Activated CD4-positive, alpha-beta T cell treated with anti-CD3 and anti-CD28 coated beads for 4 hours (primary cell): ENCODE measurements at regions not wholly inside any gene's neighbourhood (a gene's known extent, or its start where the extent isn't known, plus 50 kb on each side); places are given as distances from the start of the nearest gene placed in this dataset.

Experiments used
- DNase-seq, 2 donors: peaks; one replicate each; pipeline ENCODE4 v3.0.0-alpha.2; 2020

DNA sequence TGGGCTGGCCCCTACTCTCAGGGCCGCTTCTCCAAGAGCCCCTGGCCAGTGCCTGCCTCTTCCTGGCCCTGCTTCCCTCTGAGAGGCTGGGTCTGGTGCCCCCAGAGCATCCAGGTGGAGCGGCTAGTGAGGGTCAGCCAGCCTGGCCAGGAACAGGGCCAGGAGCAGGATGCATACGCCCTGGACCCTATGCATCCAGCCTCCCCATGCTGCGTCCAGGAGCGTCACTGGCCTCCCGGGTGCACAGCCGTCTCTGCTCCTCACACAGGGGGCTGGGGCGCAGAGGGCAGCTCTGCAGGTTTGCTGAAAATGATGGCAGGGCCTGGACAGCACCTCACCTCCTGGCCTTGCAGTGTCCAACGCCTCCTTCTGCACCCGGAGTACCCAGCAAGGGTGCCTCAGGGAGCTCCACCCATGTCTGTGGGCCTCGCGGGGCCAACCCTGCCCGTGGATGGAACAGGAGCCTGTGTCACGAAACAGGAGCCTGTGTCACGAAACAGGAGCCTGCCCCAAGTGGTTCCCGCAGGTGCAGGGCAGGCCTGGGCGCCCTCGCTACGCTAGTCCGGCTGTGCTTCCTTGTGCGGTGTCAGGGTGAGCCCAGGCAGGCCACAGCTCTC is 246.2 kb upstream of the PPP2R2D start:
- DNase-seq, result no peak

DNA sequence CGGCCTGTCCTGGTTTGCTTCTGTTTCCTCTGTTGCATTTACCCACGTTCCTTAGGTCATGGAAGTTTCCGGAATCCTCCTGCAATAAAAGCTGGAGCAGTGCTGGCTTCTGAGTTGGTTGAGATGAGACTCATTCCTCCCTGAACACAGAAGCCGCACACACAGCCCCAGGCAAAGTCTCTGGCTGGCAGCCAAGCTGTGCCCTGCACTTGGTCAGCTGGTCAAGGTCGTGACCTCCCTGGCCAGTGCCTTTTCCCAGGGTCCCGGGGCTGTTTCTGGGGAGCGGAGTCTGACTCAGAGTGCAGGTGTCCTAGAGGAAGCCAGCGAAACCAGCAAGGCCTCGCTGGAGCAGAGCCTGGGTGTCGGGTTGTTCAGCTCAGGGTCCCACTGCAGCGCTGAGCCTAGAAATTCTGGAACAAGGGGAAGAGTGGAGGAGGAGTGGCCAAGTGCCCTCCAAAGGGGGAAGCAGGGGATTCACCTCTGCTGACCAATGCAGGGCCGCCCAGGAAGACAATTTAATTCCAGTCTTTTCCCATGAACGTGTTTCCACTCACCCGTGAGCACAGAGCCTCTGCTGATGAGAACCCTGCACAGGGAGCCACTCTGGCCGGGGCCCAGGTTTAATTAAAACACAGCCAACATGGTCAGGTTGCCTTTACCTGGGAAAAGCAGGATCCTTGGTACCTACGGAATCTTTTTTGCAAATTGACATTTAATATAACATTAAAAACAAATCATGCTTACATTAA is 245.5 kb upstream of the PPP2R2D start:
- DNase-seq, result no peak

DNA sequence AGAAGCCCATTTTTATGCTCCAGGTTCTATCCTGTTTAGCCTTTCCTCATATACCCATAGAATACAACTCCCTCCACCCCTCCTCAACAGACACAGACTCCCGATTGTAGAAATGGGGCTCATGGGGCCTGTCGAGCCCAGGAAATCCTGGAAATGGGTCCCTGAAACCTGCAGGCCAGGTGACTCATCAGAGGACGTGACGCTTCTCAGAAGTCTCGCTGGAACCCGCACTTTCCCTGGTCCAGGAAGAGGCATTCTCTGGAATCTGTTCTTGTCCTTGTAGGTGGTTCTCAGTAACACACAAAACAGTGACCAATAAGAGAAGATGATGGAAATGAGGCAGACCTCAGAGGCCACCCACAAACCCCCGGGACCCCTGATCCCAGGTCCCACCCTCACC is 244.8 kb upstream of the PPP2R2D start:
- DNase-seq, result no peak

DNA sequence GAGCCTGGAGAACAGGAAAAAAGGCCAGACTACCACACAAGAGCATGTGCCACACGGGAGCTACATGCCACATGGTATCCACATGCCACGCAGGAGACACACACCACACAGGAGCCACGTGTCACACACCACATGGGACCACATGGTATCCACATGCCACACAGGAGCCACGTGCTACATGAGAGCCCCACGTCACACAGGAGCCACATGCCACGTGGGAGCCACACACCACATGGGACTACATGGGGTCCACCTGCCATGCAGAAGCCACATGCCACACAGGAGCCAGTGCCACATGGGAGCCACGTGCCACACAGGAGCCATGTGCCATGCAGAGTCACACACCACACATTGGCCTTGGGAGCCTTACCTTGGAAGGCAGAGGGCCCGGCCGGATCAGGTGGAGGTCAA is 244.4 kb upstream of the PPP2R2D start:
- no peak for DNase-seq

DNA sequence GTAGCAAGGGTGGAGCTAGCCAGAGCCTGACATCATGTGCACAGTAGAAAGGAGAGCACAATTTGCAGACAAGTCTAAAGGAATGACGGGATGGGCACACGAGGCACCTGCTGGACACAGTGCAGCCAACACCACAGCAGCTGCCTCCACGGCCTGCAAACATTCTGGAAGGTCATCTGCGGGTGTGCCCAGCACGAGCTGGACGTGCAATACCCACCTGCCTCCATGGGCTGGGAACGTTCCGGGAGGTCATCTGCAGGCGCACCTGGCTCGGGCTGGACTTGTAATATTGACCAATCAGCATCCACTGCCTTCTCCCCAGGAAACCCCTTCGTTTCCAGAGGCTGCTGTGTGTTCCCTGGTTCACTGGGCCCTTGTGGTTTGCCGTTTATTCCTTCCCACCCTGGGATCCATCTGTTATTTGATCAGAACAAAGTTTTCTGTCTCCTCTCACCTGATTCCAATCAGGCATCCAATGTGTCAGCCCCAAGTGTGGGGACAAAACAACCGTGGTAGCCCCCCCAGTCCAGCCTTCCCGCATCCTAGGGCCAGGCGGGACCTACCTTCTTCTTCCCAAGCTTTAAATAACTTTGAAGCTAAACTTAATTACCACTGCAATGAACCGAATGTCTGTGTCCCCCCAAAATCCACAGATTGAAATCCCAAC is 243.4 kb upstream of the PPP2R2D start:
- DNase-seq, result no peak

DNA sequence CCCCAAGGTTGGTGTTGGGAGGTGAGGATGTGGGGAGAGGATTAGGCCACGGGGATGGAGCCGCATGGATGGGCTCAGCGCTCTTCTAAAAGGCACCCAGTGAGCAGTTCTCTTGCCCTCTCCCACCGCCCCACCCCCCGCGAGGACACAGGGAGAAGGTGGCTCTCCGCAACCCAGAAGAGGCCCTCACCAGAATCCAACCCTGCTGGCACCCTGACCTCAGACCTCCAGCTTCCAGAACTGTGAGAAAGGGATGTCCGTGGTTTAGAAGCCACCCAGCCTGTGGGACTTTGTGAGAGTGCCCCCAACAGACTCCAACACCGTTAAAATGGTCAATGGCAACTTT is 242.8 kb upstream of the PPP2R2D start:
- DNase-seq, result no peak

DNA sequence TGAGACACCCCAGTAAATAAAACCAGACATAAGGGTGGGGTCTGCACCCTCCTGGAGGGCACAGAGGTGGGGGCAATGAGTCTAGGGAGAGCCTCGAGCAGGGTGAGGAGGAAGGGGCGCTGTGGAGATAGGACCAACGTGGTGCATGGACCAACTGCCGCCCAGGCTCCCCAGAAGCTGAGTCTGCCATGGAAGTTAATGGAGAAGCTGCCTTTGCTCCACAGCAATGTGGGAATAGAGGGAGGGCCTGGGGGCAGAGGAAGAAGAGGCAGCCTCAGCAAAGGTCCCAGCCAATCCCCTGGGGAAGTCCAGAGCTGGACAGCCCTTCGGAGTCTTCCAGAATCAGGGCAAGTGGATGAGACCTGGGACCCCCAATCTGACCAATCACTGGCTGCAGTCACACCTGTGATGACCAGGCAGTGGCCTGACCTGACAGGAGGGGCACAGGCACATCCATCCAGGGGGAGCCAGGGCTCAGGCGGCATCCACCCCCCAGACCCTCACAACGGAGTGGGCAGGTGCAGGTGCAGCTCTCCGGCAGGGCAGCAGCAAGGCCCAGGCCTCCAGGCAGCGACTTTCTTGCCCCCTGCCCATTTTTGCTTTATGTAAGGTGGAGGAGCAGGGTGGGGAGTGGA is 242.2 kb upstream of the PPP2R2D start:
- no peak for DNase-seq

DNA sequence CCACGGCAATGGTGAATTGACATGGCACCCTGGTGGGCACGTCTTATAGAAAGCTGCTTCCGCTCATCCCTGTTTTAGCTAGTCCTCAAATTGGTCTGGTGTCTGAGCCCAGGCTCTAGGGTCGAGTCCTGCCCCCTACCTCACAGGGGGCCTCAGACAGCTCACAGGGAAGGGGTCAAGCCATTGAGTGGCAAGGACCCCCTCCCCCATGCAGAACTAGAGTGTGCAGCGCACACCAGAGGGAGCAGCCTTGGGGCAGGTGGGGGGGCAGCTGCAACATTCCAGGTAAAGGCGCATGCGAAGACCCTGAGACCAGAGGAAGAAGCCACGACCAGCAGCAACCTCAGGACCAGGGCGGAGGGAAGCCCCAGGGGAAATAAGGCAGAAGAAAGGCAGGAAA is 240.4 kb upstream of the PPP2R2D start:
- no peak for DNase-seq

DNA sequence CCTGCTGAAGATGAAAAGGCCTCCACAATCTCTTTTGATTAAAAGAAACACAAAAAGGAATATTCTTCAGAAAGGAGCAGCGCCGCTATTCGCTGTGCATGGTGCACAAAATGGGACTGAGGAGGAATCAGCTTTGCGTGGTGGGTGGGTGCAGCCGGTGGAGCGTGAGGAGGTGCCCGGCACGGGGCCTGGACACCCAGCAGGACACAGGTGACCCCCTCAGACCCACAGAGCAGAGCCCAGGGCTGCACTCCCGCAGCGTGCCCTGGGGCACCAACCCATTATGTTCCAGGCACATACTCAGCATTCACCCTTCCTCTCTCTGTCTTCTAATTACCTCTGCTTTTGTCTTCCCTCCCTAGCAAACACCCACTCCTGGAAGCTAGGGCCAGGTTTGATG is 238.0 kb upstream of the PPP2R2D start:
- no peak for DNase-seq

DNA sequence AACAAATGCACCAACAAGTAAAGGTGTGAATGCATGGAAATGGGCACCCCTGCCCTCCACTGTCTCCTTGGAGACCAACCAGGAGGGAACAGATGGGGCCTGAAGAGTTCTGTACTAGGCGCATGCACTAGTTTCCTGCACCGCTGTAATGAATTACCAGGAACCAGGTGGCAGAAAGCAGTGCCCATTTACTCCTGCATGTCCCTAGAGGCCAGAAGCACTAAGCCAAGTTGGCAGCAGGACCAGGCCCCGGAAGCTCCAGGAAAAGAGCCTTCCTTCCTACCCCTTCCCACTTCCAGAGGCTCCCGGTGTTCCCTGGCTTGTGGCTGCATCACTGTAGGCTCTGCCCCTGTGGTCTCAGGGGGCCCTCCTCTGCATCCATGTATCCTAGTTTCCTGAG is 237.5 kb upstream of the PPP2R2D start:
- no peak for DNase-seq

DNA sequence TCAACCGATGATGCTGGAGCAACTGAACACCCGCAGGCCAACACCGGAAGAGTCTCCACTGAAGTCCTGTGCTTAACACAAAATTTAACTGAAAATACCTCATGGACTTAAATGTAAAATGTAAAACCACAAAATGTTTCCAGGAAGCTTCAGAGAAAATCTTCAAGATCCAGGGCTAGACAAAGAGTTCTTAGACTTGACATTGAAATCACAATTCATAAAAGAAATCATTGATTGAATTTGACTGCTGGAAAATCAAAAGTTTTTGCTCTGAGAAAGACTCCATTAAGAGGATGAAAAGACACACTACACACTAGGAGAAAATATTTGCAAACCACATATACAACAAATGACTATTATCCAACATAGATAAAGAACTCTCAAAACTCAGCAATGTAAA is 234.7 kb upstream of the PPP2R2D start:
- no peak for DNase-seq

DNA sequence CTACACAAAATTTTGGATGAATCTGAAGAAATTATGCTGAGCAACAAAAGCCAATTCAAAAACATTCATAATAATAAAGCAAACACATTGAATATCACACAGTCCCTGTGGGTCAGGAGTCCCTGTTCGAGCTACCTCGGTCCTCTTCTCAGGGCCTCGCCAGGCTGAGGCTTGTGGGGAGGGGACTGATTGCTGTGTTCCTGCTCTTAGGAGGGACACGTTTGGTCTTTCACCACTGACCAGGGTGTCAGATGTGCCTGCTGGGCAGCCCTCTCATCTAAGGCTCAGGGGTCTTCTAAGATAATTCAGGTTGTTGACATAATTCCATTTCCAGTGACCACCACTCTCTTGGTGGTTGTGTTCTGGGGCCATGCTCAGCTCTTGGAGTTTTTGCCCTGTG is 233.8 kb upstream of the PPP2R2D start:
- no peak for DNase-seq

DNA sequence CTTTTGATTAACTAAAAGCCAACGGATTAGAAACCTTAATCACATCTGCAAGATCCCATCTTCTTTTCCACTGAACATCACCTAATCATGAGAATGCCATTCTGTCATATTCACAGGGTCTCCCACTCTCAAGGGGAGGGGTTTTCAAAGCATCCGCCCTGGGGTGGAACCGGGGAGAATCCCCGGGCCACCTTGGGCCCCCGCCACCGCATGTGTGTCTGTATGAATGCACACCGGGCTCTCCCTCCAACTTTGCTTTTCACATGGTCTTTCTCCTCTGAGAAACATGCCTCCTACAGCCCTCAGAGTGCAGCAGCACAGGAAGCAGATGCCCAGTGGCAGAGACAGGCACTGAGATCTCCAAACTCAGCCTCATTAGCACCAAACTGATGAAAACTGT is 233.2 kb upstream of the PPP2R2D start:
- DNase-seq, result no peak

DNA sequence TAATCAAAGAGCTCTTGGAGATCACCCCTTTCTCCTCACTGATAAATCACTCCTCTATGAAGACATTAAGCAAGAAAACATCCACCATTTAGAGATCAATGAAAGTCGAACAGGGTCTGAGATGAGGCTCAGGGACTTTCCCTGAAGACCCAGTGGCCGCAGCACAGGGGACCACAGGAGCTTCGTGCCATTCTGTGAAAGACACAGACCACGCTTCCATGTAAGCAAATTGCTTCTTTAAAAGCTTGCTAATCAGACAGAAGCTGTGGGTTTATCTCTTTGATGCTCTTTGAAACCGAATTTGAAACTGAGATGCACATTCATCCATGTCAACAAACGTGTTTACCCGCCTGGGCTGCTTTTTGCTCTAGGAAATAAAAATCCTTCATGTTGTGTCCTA is 231.9 kb upstream of the PPP2R2D start:
- DNase-seq, result no peak

DNA sequence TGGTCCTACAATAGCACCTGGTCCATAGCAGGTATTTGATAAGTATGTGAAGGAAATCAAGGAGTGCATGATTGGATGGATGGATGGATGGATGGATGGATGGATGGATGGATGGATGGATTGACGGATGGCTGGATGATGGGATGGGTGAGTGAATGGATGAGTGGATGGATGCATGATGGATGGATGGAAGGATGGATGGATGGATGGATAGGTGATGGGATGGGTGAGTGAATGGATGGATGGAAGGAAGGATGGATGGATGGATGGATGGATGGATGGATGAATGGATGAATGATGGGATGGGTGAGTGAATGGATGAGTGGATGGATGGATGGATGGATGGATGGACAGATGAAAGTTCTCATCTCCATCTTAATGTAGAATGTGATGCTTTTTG is 231.0 kb upstream of the PPP2R2D start:
- DNase-seq, result no peak

DNA sequence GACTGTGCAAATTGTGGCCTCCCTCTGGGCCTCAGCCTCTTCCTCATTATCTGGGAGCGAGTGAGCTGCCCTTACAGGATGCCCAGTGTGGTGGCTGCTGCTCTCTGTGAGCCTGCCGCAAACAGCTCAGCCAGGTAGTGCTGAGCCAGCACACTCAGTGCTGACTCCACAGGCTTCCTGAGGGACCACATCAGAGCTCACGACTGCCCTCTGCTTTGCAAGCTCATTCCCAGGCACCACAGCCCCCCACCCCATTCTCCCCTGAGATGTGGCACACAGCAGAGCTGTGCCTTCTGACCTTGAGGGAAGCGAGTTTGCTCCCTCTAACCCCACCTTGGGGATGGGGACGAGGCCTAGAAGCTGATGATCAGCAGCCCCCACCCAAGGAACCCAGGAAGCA is 230.5 kb upstream of the PPP2R2D start:
- no peak for DNase-seq

DNA sequence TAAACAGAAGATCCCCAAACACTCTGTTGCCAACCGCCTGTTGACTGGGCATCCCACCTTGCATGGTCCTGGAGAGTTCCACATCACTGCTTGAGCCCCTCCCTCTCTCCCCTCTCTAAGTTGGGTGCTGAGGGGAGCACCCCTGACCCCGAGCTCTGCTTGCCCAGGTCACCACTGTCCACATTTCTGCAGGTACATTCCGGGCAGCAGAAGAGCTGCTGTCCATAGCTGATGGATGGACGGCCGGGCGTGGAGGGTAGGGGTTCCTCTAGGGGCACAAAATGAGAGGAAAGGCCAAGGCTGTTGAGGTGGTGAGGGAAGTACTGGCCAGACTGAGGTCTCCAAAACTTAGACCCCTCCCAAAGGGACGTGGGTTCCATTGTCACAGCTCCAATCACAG is 227.4 kb upstream of the PPP2R2D start:
- DNase-seq, result no peak

DNA sequence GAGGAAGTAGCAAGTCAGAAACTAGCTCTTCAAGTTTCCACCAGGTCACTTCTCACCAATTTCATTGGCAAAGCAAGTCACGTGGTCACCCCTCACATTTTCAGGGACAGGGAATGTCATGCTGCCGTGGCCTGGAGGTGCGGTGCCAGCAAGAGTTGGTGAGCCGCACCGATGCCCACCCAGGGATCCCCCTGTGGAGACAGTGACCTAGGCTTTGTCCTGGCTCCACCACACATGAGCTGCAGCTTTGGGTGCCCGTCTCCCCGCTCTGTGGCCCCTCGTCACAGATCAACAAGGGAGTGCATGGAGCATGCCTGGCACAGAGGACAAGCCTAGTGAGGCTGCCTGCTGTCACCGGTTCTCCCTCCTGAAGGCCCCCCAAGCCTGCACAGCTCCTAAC is 226.7 kb upstream of the PPP2R2D start:
- no peak for DNase-seq

DNA sequence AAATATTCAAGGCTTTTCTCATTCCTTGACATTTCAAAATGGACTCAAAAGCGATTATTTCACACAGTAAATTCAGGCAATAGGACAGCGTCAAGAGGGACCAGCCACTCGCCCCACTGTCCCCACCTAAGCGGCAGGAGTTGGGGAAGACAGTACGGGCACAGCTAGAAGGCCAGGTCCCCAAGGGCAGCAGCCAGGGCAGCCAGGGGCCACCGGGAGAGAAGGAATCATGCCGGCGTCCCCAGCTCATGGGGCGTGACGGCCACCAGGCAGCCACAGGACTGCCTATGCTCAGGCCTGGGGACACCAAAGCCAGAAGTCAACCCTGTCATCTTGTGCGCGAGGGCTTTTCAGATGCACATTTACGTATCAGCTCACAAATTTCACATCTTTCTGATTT is 225.7 kb upstream of the PPP2R2D start:
- no peak for DNase-seq

DNA sequence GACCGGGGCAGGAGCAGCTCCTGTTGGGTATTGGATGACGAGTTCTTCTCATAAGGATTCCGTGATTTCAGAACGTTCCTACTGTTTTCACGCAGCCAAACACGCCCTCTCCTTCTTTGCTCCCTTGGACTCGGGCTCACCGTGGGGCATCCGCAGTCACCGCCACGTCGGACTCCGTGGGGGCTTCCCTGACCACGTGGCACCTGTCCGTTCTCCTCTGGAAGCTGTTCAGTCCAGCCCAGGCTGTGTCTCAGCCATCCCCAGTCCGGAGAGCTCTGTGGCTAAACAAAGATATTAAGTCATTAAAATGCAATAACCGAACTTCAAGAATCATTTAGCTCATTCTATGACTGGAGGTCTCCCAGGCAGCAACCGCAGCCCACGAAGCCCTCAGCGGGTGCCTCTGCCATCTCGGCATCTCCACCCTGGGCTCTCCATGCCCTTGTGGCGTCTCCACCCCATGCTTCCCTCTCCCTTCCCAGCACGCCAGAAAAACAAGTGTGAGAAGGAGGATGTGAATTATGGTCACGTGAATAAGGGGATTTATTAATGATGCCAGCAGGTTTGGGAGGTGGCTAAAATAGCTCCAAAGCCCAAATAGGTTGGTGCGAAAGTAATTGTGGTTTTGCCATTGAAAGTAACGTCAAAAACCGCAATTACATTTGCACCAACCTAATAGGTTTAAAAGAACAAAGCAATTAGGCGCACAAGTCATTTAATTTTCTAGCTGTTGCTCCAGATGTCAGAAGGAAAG is 224.6 kb upstream of the PPP2R2D start:
- DNase-seq, result no peak

DNA sequence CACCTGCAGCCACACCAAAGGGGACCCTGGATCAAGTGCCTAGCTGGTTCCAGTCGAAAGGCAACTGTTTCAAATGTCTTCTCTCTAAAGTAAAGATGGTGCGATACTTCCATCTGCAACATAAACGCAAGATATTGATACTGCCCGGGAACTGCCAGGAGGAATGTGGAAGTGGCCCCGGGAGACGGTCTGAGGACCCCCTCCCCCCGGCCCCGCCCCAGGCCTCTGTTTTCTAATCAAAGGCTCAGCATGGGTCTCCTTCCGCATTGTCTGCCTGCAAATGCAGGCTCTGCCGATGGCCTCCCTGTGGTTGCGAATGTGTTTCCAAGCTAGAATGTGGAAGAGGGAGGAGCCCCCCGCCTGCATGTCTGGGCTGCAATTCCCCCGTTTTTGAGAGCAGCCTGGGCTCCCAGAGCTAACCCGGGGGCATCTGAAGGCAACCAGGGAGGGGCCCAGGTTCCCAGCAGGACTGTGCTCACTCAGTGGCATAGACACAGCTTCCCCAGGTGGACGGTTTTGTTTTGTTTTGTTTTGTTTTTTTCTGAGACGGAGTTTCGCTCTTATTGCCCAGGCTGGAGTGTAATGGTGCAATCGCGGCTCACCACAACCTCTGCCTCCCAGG is 223.9 kb upstream of the PPP2R2D start:
- no peak for DNase-seq

DNA sequence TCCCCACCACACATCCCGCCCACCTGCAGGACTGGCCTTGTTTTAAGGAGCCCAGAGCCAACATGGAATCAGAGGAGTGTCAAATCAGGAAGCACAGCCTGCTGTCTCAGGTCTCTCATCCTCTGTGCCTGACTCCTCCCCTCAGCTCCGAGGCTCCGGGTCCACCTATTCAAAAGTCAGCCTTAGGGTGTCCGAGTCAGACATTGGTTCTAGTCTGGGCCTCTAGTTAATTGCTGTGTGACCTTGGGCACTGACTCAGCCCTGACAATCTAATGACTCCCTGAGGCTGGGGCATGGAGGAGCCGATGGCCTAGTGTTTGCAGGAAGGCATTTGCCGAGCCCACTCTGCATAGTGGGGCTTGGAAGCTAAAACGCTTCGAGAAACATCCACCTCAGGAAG is 223.1 kb upstream of the PPP2R2D start:
- DNase-seq, result no peak

DNA sequence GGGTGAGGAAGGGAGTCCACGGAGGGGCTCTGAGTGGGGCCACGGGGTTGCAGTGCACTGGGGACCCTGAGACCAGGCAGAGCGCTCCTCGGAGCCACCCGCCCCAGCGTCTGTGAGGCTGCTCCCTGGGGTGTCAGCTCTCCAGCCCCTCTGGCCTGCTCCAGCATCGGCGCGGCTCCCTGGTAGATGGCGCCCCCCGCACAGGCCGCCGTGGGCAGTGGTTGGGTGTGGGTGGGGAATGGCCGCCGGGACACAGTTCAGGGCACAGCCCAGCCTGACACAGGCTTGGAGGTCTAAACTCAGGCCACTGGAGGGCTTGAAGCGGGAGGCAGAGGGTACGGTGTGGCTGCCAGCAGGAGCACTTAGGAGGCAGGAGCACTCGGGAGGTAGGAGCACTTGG is 222.6 kb upstream of the PPP2R2D start:
- DNase-seq, result no peak
